ENCODE measurements at regions not wholly inside any gene's neighbourhood (a gene's known extent, or its start where the extent isn't known, plus 50 kb on each side); places are given as distances from the start of the nearest gene placed in this dataset.
"Not testable (repeated sequence)": the region's sequence is repeated elsewhere in the genome, so short reads cannot be mapped to it uniquely, and the experiment has no call there.

- TF ChIP-seq CTCF (IDR thresholded peaks at IDR 0.05; ENCODE audit: borderline replicate concordance, extremely low read depth, insufficient read depth), result no peak
- intact Hi-C loops (cut with DNase I), result no loop called here
- FAIRE-seq, result no peak
Observed at GRCh38 chr2:57488061-57488460, 558.5 kb upstream of the VRK2 start.

GRCh38 chr2:57490741-57491140 is 555.9 kb upstream of the VRK2 start:
- no peak for FAIRE-seq
- intact Hi-C loops (cut with DNase I), result no loop called here
- no peak for DNase-seq
- no peaks in the 10 kb centered on the region for H3K36me3 ChIP-seq (ENCODE audit: control insufficient read depth in 2 of 3, insufficient read depth in 3 of 3, low read length in 3 of 3)
- H3K4me1 ChIP-seq (ENCODE audit: control insufficient read depth in 2 of 3, insufficient read depth in 2 of 3, low read depth in 1 of 3, low read length in 3 of 3), result no peaks in the 10 kb centered on the region
- H3K9ac ChIP-seq (ENCODE audit: low read length in 3 of 3), result no peak overlapping the region
- no peak for TF ChIP-seq CTCF (IDR thresholded peaks at IDR 0.05; ENCODE audit: borderline replicate concordance, extremely low read depth, insufficient read depth)
- no peak overlapping the region for H3K27ac ChIP-seq (ENCODE audit: low read depth in 2 of 2, low read length in 2 of 2)
- no peaks in the 10 kb centered on the region for H3K27me3 ChIP-seq (ENCODE audit: control insufficient read depth, insufficient read depth, low read length)
- H3K9me3 ChIP-seq (ENCODE audit: control insufficient read depth in 2 of 3, insufficient read depth in 1 of 3, low read length in 3 of 3), result no peaks in the 10 kb centered on the region
- no peak overlapping the region for H3K4me3 ChIP-seq (ENCODE audit: low read length in 3 of 3)

More at GRCh38 chr2:57488061-57488460, 558.5 kb upstream of the VRK2 start:
- no peaks in the 10 kb centered on the region for H3K9me3 ChIP-seq (ENCODE audit: control insufficient read depth in 2 of 3, insufficient read depth in 1 of 3, low read length in 3 of 3)
- H3K4me3 ChIP-seq (ENCODE audit: low read length in 3 of 3), result no peak overlapping the region
- no peaks in the 10 kb centered on the region for H3K36me3 ChIP-seq (ENCODE audit: control insufficient read depth in 2 of 3, insufficient read depth in 3 of 3, low read length in 3 of 3)
- no peak for DNase-seq
- no peaks in the 10 kb centered on the region for H3K4me1 ChIP-seq (ENCODE audit: control insufficient read depth in 2 of 3, insufficient read depth in 2 of 3, low read depth in 1 of 3, low read length in 3 of 3)
- no peak overlapping the region for H3K27ac ChIP-seq (ENCODE audit: low read depth in 2 of 2, low read length in 2 of 2)
- no peaks in the 10 kb centered on the region for H3K27me3 ChIP-seq (ENCODE audit: control insufficient read depth, insufficient read depth, low read length)
- no peak overlapping the region for H3K9ac ChIP-seq (ENCODE audit: low read length in 3 of 3)

- no peaks in the 10 kb centered on the region for H3K9me3 ChIP-seq (ENCODE audit: control insufficient read depth in 2 of 3, insufficient read depth in 1 of 3, low read length in 3 of 3)
- FAIRE-seq (no peak), DNase-seq (no peak)
- TF ChIP-seq CTCF (IDR thresholded peaks at IDR 0.05; ENCODE audit: borderline replicate concordance, extremely low read depth, insufficient read depth), result no peak
- no peaks in the 10 kb centered on the region for H3K4me1 ChIP-seq (ENCODE audit: control insufficient read depth in 2 of 3, insufficient read depth in 2 of 3, low read depth in 1 of 3, low read length in 3 of 3)
- H3K27me3 ChIP-seq (ENCODE audit: control insufficient read depth, insufficient read depth, low read length), result no peaks in the 10 kb centered on the region
- H3K27ac ChIP-seq (ENCODE audit: low read depth in 2 of 2, low read length in 2 of 2), result no peak overlapping the region
- H3K9ac ChIP-seq (ENCODE audit: low read length in 3 of 3), result no peak overlapping the region
- intact Hi-C loops (cut with DNase I), result no loop called here
- H3K36me3 ChIP-seq (ENCODE audit: control insufficient read depth in 2 of 3, insufficient read depth in 3 of 3, low read length in 3 of 3), result no peaks in the 10 kb centered on the region
- H3K4me3 ChIP-seq (ENCODE audit: low read length in 3 of 3), result no peak overlapping the region
Observed at GRCh38 chr2:57491213-57491612, 555.4 kb upstream of the VRK2 start.

GRCh38 chr2:57493966-57494365 is 552.6 kb upstream of the VRK2 start:
- H3K27ac ChIP-seq (ENCODE audit: low read depth in 2 of 2, low read length in 2 of 2); H3K36me3 ChIP-seq (ENCODE audit: control insufficient read depth in 2 of 3, insufficient read depth in 3 of 3, low read length in 3 of 3); intact Hi-C loops (cut with DNase I); H3K9ac ChIP-seq (ENCODE audit: low read length in 3 of 3); H3K4me3 ChIP-seq (ENCODE audit: low read length in 3 of 3); H3K27me3 ChIP-seq (ENCODE audit: control insufficient read depth, insufficient read depth, low read length); H3K9me3 ChIP-seq (ENCODE audit: control insufficient read depth in 2 of 3, insufficient read depth in 1 of 3, low read length in 3 of 3); FAIRE-seq; DNase-seq; H3K4me1 ChIP-seq (ENCODE audit: control insufficient read depth in 2 of 3, insufficient read depth in 2 of 3, low read depth in 1 of 3, low read length in 3 of 3): not testable (repeated sequence)

Measured in kidney (tissue), 13 donors.